GM21367 (cell line): ENCODE measurements at regions not wholly inside any gene's neighbourhood (a gene's known extent, or its start where the extent isn't known, plus 50 kb on each side); places are given as distances from the start of the nearest gene placed in this dataset.
"Not testable (repeated sequence)": the region's sequence is repeated elsewhere in the genome, so short reads cannot be mapped to it uniquely, and the experiment has no call there.

ENCODE experiments used
- ATAC-seq: cut with Tn5 transposase; IDR thresholded peaks from one replicate; pipeline ENCODE4 v1.9.1; 2021; ENCODE audit not compliant: unreplicated experiment

GRCh38 chr10:109022417-109023049, 900.8 kb downstream of the XPNPEP1 start:
- no peak for ATAC-seq

GRCh38 chr10:109019001-109019424, 904.3 kb downstream of the XPNPEP1 start:
- ATAC-seq, result no peak

DNA sequence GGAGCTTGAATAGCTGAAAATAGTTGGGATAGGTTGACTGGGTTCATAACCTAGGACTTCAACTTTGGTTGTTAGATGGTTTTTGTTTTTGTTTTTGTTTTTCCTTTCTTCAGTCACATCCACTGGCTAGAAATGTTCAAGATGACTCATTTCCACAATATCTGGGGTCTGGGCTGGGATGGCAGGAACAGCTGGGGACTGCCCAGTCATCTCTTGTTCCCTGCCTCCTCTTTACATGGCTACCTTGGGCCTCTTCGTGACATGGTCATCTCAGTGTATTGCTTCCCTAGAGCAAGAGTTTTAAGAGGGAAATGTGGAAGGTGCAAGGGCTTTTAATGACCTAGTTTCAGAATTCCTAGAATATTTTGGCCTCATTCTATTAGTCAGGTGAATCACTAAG, 915.8 kb downstream of the XPNPEP1 start:
- ATAC-seq, result no peak

- ATAC-seq, result no peak
These were observed 932.9 kb downstream of the XPNPEP1 start for GRCh38 chr10:108990441-108990840.

- ATAC-seq, result no peak
These were observed 933.3 kb downstream of the XPNPEP1 start for GRCh38 chr10:108989976-108990375.

GRCh38 chr10:108982159-108982558, 941.2 kb downstream of the XPNPEP1 start:
- ATAC-seq, result no peak

- ATAC-seq, result no peak
These were observed 942.4 kb downstream of the XPNPEP1 start for GRCh38 chr10:108980869-108981268.

DNA sequence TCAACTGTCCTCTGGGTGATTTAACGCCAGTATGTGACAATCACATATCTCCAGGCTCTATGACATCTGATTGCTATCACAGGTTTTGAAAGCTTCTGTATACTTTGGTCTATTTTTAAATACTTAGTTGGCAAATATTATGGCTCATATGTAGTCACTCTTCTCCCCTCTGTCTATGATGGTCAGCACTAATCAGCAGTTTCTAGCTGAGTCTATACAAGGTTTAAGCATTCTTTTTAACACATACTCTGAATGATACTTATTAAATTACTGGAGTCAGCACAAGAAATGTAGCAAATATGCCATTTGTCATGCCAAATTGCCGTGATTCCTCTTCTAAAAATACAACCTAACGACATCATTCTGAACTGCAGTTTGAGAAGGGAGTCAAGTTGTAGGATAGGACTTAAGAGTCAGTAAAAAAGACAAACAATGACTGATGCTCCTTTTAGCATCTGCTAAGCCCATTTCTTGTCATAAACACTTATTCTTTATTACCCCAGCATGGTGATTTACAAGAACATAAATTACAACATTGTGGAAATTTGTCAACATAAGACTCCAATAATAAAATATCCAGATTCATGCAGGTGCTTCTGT, 947.8 kb downstream of the XPNPEP1 start:
- ATAC-seq, result no peak

DNA sequence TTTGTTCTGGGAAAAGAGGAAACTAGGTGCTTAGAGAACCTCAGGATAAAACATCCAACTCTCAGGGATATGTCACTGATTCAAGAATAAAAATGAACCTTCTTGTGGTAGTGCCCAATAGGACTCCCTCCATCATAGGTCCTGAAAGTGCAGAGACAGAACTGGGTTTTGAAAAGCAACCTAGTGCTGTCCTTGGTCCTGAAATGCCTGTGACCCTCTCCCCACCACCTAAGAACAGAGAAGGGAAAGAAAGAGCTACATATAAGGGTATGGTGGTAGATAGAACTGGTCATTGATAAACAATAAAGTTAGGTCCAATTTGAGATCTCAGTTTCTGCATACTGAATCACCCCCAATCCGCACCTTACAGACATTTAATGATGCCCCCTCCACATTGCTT, 953.3 kb downstream of the XPNPEP1 start:
- ATAC-seq, result no peak

DNA sequence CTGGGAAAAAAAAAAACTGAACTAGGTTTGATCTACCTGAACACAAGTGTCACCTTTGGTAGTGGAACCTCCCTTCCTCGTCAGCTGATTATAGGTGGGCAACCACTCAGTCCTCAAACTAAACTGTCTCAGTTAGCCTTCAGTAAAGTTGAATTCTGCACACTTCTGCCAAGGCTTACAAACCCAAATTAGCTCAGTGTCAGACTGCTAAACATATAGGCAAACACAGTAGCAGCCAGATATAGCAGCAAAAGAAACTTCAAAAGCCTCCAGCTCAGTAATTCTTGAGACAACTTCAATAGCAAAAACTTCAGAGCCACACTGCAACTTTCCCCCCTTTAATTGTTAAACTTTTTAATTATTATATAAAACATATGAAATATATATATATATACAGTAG, 956.9 kb downstream of the XPNPEP1 start:
- no peak for ATAC-seq

DNA sequence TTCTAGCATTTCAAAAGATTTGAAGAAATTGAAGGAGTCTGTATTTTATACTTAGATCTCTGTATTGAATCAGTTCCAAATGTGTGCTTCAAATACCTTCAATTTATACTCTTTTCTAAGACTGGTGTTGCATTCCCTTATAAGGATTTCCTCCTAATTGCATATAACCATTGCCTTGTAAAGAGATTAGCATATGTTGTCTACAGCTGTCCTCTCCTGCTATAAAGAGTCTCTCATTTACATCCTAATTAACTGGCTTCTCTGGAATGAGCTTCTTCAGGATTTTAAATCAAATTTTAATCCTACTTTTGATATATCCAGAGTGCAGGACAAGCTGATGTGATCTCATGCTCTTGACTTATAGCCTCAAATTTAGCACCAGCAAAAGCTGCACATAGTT, 957.3 kb downstream of the XPNPEP1 start:
- no peak for ATAC-seq

- no peak for ATAC-seq
These were observed 961.1 kb downstream of the XPNPEP1 start for GRCh38 chr10:108962172-108962571.

DNA sequence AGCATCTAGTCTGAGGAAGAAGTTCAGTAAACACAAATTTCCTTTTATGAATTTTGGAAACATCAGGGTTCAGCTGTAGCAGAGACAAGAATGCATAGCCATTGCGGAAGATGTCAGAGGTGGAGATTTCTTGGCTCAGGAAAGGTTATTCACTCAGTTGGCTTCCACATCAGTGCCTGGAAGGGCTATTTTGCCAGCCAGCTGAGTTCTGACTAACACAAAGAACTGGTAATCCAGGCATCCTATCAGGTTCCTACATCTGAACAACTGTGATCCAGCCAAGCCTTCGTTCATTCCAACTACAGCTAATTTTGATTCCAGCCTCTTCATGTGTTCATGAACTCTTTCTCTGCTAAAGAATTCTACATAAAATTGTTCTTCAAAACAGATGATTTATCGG, 965.6 kb downstream of the XPNPEP1 start:
- no peak for ATAC-seq

- no peak for ATAC-seq
These were observed 967.2 kb downstream of the XPNPEP1 start for GRCh38 chr10:108956149-108956548.

- ATAC-seq, result not testable (repeated sequence)
These were observed 1003.3 kb downstream of the XPNPEP1 start for GRCh38 chr10:108920029-108920428.

DNA sequence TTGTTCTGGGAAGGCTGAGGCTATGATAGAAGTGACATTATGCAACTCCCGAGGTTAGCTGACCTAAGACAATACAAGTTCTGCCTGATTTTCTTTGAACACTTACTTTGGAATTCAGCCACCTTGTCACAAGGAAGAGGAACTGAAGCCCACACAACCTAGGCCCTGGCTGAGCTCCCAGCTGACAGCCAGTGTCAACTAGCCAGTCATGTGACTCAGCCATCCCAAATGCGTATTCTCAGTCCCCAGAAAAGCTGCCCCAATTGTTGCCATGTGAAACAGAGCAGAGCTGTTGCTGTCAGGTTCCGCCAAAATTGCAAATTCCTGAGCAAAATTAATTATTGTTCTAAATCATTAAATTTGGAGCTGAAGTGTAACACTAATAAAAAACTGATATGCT, 1010.0 kb downstream of the XPNPEP1 start:
- no peak for ATAC-seq

DNA sequence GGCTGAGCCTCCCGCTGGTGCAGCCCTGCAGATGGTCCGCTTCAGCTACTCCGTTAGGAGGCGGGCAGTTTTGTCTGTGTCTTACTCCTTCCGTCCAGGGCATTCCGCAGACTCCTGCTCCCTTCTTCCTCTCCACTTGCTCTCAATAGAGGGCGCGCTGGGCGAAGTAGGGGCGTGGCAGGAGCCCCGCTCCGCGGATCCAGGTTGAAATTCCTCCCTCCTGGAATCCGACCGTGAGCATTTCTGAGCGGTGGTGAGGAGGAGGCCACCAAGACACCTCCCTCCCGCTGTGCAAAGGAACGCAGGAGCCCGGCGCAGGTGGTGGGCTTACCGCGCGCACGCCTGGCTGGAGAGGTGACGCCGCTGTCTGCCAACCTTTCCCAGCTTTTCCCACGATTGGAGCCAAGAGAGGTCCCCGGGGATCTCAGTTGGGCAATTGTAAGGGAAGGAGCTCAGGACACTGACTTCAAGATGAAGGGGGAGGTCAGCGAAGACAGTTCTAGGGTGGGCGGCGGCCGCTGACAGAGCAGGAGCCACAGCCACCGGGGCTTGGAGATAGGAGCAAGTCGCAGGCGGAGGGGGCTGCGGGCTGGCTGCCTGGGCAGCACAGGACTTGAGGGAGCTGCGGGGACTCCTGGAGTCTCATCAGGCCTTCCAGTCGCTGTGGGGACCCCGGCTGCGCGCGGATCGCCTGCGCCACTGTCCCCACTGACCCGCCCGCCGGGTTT, 1011.3 kb downstream of the XPNPEP1 start:
- ATAC-seq, result peak; percentile 76

GRCh38 chr10:108908096-108908495, 1015.2 kb downstream of the XPNPEP1 start:
- ATAC-seq, result no peak

DNA sequence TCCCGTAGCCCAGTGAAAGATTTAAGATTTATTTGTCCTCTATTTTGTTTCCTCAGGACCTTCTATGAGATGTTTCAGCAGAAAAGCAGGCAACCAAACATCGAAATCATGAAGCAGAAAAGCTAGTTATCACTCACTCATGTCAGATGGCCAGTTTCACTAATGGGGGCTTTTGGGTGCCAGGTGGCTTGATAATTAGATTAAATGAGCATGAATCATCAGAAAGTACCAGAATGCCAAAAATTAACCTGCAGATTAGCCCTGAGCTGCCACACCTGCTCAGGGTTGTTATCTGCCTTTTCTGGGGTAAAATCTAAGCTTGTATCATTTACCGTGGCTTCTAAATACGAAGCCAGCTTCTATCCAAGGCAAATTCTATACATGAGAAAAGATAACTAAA, 1017.5 kb downstream of the XPNPEP1 start:
- ATAC-seq, result no peak

GRCh38 chr10:108905171-108905570, 1018.1 kb downstream of the XPNPEP1 start:
- ATAC-seq, result no peak

DNA sequence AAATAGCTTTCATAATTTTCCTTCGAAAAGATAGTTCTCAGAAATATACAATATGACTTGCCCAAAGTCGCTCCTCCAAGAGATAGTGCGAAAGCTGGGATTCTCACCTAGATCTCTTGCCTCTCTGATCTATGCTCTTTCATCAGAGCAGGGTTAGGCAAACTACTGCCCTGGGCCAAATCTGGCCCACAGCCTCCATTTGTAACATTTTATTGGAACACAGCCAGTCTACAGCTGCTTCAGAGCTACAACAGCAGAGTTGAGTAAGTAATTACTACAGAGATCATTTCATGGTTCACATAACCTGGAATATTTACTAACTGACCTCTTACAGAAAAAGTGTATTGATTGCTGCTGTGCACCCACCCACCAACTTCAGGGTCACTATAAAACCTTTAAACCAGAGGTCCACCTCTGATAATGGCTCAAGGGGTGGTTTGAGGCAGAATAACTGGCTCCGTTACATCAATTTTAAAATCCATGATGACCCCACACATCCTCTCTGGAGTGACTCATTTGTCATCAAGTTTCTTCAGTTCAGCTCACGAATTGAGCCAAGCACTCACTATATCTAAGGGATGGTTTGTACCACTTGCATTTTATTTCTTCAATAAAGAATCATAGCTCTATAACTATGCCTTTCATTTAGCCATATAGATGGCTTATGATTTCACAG, 1019.0 kb downstream of the XPNPEP1 start:
- no peak for ATAC-seq
